Uterus (tissue), 2 donors: ENCODE measurements at regions not wholly inside any gene's neighbourhood (a gene's known extent, or its start where the extent isn't known, plus 50 kb on each side); places are given as distances from the start of the nearest gene placed in this dataset.

Source experiments
- POLR2A ChIP-seq, 2 donors: fragments of 450-650 bp; IDR thresholded peaks; one replicate each; pipeline ENCODE4 v1.6.1; 2016; ENCODE audit warnings: antibody characterized with exemption in 2 of 2, mild to moderate bottlenecking in 1 of 2, moderate library complexity in 1 of 2
- TF ChIP-seq, protein P1 (sequence below), 4 experiments: fragments of 200-600 bp in 2 of 4; fragments of 450-650 bp in 2 of 4; sonication (generic) in 2 of 4; IDR thresholded peaks; one replicate each; pipeline ENCODE4 v1.5.1; 2016 to 2019; ENCODE audit warnings: antibody characterized with exemption in 4 of 4, mild to moderate bottlenecking in 2 of 4, moderate library complexity in 1 of 4

GRCh38 chr2:16548036-16548435, 117.6 kb downstream of the CYRIA start:
- TF ChIP-seq, protein P1, sequence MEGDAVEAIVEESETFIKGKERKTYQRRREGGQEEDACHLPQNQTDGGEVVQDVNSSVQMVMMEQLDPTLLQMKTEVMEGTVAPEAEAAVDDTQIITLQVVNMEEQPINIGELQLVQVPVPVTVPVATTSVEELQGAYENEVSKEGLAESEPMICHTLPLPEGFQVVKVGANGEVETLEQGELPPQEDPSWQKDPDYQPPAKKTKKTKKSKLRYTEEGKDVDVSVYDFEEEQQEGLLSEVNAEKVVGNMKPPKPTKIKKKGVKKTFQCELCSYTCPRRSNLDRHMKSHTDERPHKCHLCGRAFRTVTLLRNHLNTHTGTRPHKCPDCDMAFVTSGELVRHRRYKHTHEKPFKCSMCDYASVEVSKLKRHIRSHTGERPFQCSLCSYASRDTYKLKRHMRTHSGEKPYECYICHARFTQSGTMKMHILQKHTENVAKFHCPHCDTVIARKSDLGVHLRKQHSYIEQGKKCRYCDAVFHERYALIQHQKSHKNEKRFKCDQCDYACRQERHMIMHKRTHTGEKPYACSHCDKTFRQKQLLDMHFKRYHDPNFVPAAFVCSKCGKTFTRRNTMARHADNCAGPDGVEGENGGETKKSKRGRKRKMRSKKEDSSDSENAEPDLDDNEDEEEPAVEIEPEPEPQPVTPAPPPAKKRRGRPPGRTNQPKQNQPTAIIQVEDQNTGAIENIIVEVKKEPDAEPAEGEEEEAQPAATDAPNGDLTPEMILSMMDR (IDR thresholded peaks at IDR 0.05), result no peak
- TF ChIP-seq POLR2A (IDR thresholded peaks at IDR 0.05), result no peak
